Mononuclear cell (primary cell): ENCODE measurements at regions not wholly inside any gene's neighbourhood (a gene's known extent, or its start where the extent isn't known, plus 50 kb on each side); places are given as distances from the start of the nearest gene placed in this dataset.
"Not testable (repeated sequence)": the region's sequence is repeated elsewhere in the genome, so short reads cannot be mapped to it uniquely, and the experiment has no call there.

Experiments used
- H3K27me3 ChIP-seq: 2 replicates; pipeline ENCODE4 v1.6.0; 2011; ENCODE audit warnings: low read length, control low read depth; ENCODE audit not compliant: insufficient read depth
- H3K4me1 ChIP-seq: 2 replicates; pipeline ENCODE4 v1.5.1; 2011; ENCODE audit warnings: mild to moderate bottlenecking, low read length, control low read depth; ENCODE audit not compliant: insufficient read depth
- H3K4me3 ChIP-seq: 2 replicates; pipeline ENCODE4 v1.5.1; 2011; ENCODE audit warnings: mild to moderate bottlenecking, low read length, moderate library complexity
- H3K9me3 ChIP-seq: 2 replicates; pipeline ENCODE4 v1.5.1; 2011; ENCODE audit warnings: low read depth, mild to moderate bottlenecking, control low read depth, low read length

GRCh38 chr18:22314001-22314400, 103.7 kb downstream of the CTAGE1 start:
- Histone ChIP-seq H3K27me3 (no peaks in the 10 kb centered on the region), H3K9me3 (no peaks in the 10 kb centered on the region), H3K4me1 (peaks cover 11% of the 10 kb centered on the region), H3K4me3 (no peak overlapping the region)

- Histone ChIP-seq H3K9me3 (no peaks in the 10 kb centered on the region), H3K4me1 (peaks cover 8% of the 10 kb centered on the region), H3K4me3 (no peak overlapping the region), H3K27me3 (no peaks in the 10 kb centered on the region)
These were observed 106.4 kb downstream of the CTAGE1 start for GRCh38 chr18:22311301-22311700.

DNA sequence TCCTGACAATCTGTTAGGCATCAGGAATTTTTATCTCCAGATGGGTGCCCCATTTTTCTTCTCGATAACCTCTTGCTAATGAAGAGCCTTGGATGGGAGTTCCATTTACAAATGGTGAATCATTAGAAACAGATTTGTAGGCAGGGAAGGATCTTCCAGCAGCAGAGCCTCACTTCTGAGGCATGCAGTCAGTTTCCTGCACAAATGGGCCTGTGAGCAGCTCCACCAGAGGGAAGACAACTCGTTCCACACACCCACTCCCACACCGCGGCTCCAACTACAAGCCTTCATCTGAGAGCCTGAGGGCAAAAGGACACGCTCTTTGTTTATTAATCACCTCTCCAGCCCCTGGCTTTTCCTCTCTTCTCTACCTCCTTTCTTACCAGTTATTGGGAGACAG, 108.5 kb downstream of the CTAGE1 start:
- H3K9me3 ChIP-seq = no peaks in the 10 kb centered on the region
- H3K4me3 ChIP-seq = no peak overlapping the region
- H3K4me1 ChIP-seq = peaks cover 8% of the 10 kb centered on the region

GRCh38 chr18:22307528-22307927, 110.2 kb downstream of the CTAGE1 start:
- H3K4me3 ChIP-seq = no peak overlapping the region
- peaks cover 17% of the 10 kb centered on the region for H3K4me1 ChIP-seq
- H3K9me3 ChIP-seq = no peaks in the 10 kb centered on the region
- H3K27me3 ChIP-seq = no peaks in the 10 kb centered on the region

More for the DNA sequence above, 108.5 kb downstream of the CTAGE1 start:
- H3K27me3 ChIP-seq = no peaks in the 10 kb centered on the region

GRCh38 chr18:22303927-22304326, 113.8 kb downstream of the CTAGE1 start:
- Histone ChIP-seq H3K9me3 (no peaks in the 10 kb centered on the region), H3K4me3 (no peak overlapping the region), H3K27me3 (no peaks in the 10 kb centered on the region), H3K4me1 (peaks cover 36% of the 10 kb centered on the region)

- H3K4me3 ChIP-seq = no peak overlapping the region
- no peaks in the 10 kb centered on the region for H3K27me3 ChIP-seq
These were observed 115.6 kb downstream of the CTAGE1 start for GRCh38 chr18:22302144-22302543.

GRCh38 chr18:22300665-22301636, 116.8 kb downstream of the CTAGE1 start:
- no peak overlapping the region for H3K4me3 ChIP-seq
- H3K4me1 ChIP-seq = peaks cover 47% of the 10 kb centered on the region
- H3K27me3 ChIP-seq = no peaks in the 10 kb centered on the region
- no peaks in the 10 kb centered on the region for H3K9me3 ChIP-seq

More at GRCh38 chr18:22302144-22302543, 115.6 kb downstream of the CTAGE1 start:
- Histone ChIP-seq H3K4me1 (peaks cover 44% of the 10 kb centered on the region), H3K9me3 (no peaks in the 10 kb centered on the region)

- H3K27me3 ChIP-seq = no peaks in the 10 kb centered on the region
- H3K4me1 ChIP-seq = peaks cover 46% of the 10 kb centered on the region
- H3K9me3 ChIP-seq = no peaks in the 10 kb centered on the region
- H3K4me3 ChIP-seq = no peak overlapping the region
These were observed 120.7 kb downstream of the CTAGE1 start for GRCh38 chr18:22297008-22297407.

DNA sequence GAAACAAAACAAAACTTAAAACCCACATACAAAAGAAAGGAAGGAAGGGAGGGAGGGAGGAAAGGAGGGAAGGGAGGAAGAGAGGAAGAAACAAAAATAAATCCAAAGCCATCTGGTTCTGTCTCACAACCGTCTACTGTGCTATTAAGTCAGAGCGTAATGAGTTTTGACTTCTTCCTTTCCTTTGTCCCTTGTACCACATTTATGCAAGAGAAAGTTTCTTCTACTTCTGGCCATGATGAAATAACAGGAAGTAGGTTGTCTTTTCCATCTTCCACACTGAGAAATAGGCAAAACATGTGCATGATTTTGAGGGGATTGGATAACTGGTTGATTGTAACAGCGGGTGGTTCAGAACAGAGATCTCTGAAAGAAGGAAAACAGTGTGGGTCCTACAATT, 121.4 kb downstream of the CTAGE1 start:
- Histone ChIP-seq H3K27me3 (no peaks in the 10 kb centered on the region), H3K9me3 (no peaks in the 10 kb centered on the region), H3K4me3 (no peak overlapping the region), H3K4me1 (peaks cover 39% of the 10 kb centered on the region)

- Histone ChIP-seq H3K4me1 (peaks cover 28% of the 10 kb centered on the region), H3K4me3 (no peak overlapping the region), H3K9me3 (no peaks in the 10 kb centered on the region), H3K27me3 (peaks cover 3% of the 10 kb centered on the region)
These were observed 124.0 kb downstream of the GATA6 start for GRCh38 chr18:22293417-22293816.

DNA sequence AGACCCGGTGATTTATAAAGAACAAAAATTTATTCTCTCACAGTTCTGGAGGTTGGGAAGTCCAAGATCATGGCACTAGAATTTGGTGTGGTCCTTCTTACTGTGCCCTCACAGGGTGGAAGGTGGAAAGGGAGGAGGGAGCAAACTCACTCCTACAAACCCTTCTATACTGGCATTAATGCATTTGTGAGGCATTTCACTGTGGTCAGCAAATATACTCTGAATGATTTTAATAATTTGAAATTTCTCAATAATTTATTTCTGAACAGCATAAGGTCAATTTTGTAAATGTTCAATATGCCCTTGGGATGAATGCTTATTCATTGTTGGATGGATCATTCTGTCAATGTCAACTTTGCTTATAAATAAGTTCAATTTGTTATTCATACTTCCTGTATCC, 120.6 kb downstream of the GATA6 start:
- no peaks in the 10 kb centered on the region for H3K9me3 ChIP-seq
- peaks cover 3% of the 10 kb centered on the region for H3K27me3 ChIP-seq
- peaks cover 21% of the 10 kb centered on the region for H3K4me1 ChIP-seq
- H3K4me3 ChIP-seq = no peak overlapping the region

DNA sequence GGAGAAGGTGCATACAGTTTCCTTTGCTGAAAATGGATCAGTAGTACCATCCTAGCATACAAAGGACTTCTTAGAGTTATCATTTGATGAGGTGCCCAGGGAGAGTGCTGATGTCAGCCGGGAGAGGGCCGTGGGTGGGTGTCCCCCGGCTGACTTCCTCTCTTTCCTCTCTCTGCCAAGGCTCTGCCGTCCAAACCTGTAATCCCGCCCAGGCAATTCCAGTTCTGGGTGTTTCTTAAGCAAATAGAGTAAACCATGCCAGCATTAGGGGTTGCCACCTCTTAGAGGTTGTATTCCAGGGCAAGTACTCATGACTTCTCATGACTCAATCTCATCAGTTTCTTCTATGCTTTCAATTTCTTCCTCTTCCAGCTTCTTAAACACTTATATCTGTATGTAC, 117.2 kb downstream of the GATA6 start:
- Histone ChIP-seq H3K4me3 (no peak overlapping the region), H3K4me1 (peaks cover 22% of the 10 kb centered on the region), H3K27me3 (peaks cover 3% of the 10 kb centered on the region), H3K9me3 (no peaks in the 10 kb centered on the region)

GRCh38 chr18:22285361-22286140, 116.2 kb downstream of the GATA6 start:
- peaks cover 3% of the 10 kb centered on the region for H3K27me3 ChIP-seq
- H3K4me1 ChIP-seq = peaks cover 22% of the 10 kb centered on the region
- no peaks in the 10 kb centered on the region for H3K9me3 ChIP-seq
- no peak overlapping the region for H3K4me3 ChIP-seq

GRCh38 chr18:22284581-22285360, 115.4 kb downstream of the GATA6 start:
- Histone ChIP-seq H3K4me1 (peaks cover 22% of the 10 kb centered on the region), H3K4me3 (no peak overlapping the region), H3K9me3 (no peaks in the 10 kb centered on the region), H3K27me3 (no peaks in the 10 kb centered on the region)

GRCh38 chr18:22283855-22284254, 114.5 kb downstream of the GATA6 start:
- H3K9me3 ChIP-seq, H3K4me3 ChIP-seq, H3K27me3 ChIP-seq: not testable (repeated sequence)
- H3K4me1 ChIP-seq = peaks cover 22% of the 10 kb centered on the region
